SJCRH30 (cell line): ENCODE measurements at regions not wholly inside any gene's neighbourhood (a gene's known extent, or its start where the extent isn't known, plus 50 kb on each side); places are given as distances from the start of the nearest gene placed in this dataset.

Experiments used
- DNase-seq, 2 experiments: peaks; one replicate each; pipeline ENCODE4 v3.0.0-alpha.2; 2015 to 2020
- H3K27ac ChIP-seq: fragments of 250-450 bp; sonication (Bioruptor Pico); 2 replicates; pipeline ENCODE4 v1.5.1; 2020; ENCODE audit warnings: mild to moderate bottlenecking, moderate library complexity
- H3K27me3 ChIP-seq: fragments of 250-450 bp; sonication (Bioruptor Pico); 2 replicates; pipeline ENCODE4 v1.5.1; 2020; ENCODE audit warnings: mild to moderate bottlenecking, moderate library complexity
- H3K36me3 ChIP-seq: fragments of 250-450 bp; sonication (Bioruptor Pico); 2 replicates; pipeline ENCODE4 v1.5.1; 2020; ENCODE audit warnings: mild to moderate bottlenecking, moderate library complexity
- H3K4me1 ChIP-seq: fragments of 250-450 bp; sonication (Bioruptor Pico); 2 replicates; pipeline ENCODE4 v1.5.1; 2020; ENCODE audit warnings: mild to moderate bottlenecking, moderate library complexity
- H3K4me3 ChIP-seq: fragments of 250-450 bp; sonication (Bioruptor Pico); 2 replicates; pipeline ENCODE4 v1.5.1; 2020; ENCODE audit warnings: mild to moderate bottlenecking, moderate library complexity
- H3K9me3 ChIP-seq: fragments of 250-450 bp; sonication (Bioruptor Pico); replicated peaks from 2 replicates; pipeline ENCODE4 v1.5.1; 2020; ENCODE audit warnings: mild to moderate bottlenecking, moderate library complexity

DNA sequence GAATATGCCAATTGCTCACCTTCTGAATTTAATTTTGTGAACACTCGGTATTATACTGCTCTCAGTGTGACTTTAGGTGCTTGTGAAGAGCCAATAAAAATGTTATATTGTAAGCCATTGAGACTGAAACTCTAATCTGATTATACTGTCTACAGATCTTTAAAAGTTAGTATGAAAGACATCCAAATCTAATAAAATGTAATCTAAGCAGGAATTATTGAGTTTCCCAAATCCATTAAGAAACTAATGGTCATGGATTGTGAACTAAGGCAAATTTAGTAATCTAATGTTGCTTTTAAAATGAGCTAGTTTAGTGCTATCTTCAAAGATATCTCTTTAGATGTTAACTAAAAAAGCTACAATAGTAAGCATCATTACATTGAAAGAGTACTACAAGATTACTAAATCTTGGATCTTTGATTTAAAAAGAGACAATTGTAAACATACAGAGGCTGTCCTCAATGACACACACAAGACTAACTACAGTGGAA lies 1132.4 kb upstream of the B3GALT2 start:
- Histone ChIP-seq H3K27me3 (no peaks in the 10 kb centered on the region), H3K4me3 (no peak overlapping the region), H3K4me1 (no peaks in the 10 kb centered on the region), H3K9me3 (no peaks in the 10 kb centered on the region), H3K27ac (no peak overlapping the region), H3K36me3 (no peaks in the 10 kb centered on the region)
- DNase-seq = no peak

DNA sequence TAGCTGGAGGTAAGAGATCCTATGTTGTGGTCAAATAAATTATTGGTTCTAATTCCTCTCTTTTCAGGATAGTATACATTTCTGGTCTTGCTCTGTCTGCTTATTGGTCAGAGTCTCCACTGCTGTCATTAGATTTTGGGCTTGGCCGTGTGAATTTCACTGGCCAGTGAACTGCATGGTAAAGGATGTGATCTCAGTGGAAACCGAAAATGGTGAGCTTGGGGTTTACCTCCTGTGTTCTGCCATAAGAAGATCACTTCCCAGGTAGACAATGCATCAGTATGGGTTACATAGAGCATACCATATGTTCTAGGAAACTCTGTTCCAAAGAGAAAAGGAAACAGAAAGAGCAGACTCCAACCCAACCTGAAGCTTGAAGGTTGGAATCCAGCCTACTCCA lies 1123.3 kb upstream of the B3GALT2 start:
- no peak overlapping the region for H3K4me3 ChIP-seq
- H3K27me3 ChIP-seq = no peaks in the 10 kb centered on the region
- H3K36me3 ChIP-seq = no peaks in the 10 kb centered on the region
- DNase-seq = no peak
- no peaks in the 10 kb centered on the region for H3K9me3 ChIP-seq
- no peaks in the 10 kb centered on the region for H3K4me1 ChIP-seq
- H3K27ac ChIP-seq = no peak overlapping the region

DNA sequence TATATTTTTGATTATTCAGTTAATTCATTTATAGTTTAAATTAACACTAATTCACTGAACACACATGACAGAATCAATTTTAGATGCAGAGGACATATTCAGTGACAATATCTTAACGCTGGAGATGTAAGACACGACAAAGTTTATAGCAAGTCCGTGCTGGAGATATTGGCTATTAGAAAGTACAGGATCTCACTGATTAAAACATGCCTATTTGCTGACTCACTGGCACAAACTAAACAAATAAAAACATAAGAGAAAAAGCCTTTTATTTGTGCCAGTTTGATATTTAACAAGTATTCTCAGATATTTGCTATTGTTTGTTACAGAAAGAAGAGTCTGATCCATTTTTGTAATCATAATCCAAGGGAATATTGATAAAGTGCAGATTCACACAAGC lies 1122.9 kb upstream of the B3GALT2 start:
- H3K4me3 ChIP-seq = no peak overlapping the region
- DNase-seq = no peak

DNA sequence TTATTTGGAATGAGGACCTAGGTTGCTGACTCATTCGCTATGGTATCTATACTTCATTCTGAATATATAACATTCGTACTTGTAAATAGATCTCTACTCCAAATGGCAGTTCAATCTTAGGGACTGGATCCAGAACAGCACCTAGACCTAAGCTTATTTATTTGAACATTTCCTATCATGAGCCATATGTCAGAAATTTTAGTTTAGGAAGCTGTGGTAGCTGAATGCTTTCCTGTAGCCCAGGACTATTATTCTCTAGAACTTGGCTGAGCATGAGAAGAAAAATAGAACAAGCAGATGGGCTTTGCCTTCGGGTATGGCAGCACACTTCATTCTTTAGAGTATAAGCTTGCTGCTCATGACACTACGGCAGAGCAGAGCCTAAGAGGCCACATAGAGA lies 1114.4 kb upstream of the B3GALT2 start:
- no peaks in the 10 kb centered on the region for H3K36me3 ChIP-seq
- H3K27me3 ChIP-seq = no peaks in the 10 kb centered on the region

More for the DNA sequence above, 1122.9 kb upstream of the B3GALT2 start:
- Histone ChIP-seq H3K4me1 (no peaks in the 10 kb centered on the region), H3K27me3 (no peaks in the 10 kb centered on the region), H3K36me3 (no peaks in the 10 kb centered on the region), H3K27ac (no peak overlapping the region), H3K9me3 (no peaks in the 10 kb centered on the region)

DNA sequence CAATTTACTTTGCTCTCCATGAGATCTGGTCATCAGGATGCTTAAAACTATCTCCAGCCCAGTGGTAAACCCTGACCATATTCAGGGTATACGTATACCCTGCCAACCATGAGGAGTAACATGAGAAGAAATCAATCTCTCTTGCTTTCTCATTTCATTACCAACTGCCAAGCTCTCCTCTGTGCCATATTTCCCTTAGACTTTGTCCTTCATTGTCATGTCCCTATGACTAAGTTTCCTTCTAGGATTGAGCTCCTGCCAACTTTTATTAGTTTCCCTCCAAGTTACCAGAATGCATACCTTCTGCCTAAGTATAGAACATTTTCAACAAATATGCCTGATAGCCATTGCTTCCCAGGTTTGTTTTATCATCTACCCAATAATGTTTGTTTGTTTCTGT lies 1113.9 kb upstream of the B3GALT2 start:
- Histone ChIP-seq H3K4me1 (no peaks in the 10 kb centered on the region), H3K36me3 (no peaks in the 10 kb centered on the region), H3K4me3 (no peak overlapping the region), H3K27me3 (no peaks in the 10 kb centered on the region), H3K9me3 (no peaks in the 10 kb centered on the region), H3K27ac (no peak overlapping the region)
- DNase-seq = no peak

More for the DNA sequence above, 1114.4 kb upstream of the B3GALT2 start:
- Histone ChIP-seq H3K27ac (no peak overlapping the region), H3K4me3 (no peak overlapping the region), H3K4me1 (no peaks in the 10 kb centered on the region), H3K9me3 (no peaks in the 10 kb centered on the region)
- no peak for DNase-seq

DNA sequence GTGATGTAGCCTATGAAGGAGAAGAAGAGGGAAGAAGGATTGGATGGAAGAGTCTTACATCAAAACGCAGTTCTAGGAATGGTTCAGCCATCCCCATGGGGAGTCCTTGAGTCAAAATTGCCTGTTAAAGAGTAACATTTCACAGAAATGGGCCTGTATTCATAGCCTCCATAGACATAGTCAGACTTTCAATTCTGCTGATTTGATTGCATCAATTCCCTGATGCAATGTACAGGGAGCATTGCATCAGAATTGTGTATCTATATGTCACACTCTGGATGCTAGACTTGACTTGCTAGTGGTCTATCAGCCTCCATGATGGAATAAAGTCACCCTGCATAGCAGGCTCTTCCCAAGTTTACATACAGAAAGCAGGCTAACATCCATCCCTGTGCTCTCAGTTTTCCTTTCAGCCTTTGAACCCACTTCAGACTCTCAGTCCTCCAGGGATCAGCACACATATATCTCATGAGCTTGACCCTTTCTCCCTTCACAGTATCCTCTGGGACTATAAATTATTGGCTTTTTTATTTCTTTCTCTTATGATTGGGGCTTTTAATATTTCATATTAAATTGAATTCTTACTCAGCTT lies 1111.7 kb upstream of the B3GALT2 start:
- H3K27ac ChIP-seq = no peak overlapping the region
- no peak for DNase-seq

DNA sequence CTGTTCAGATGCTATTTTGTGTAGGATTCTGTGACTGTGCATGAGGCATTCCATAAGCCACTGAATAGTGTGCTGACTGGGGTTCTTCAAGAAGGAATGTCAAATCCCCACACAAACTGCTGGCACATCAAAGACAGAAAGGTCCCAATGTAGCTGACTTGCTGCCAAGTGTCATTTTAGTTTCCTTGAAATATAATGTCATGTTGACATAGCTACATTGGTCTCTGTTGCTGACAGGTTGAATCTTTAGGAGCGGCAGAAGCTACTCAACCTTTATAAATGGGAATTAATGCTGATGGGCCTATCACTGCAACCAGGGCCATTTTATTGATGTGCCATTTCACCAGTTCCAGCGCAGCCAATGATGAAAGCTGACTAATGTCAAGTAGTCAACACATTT lies 1110.7 kb upstream of the B3GALT2 start:
- no peak for DNase-seq
- Histone ChIP-seq H3K36me3 (no peaks in the 10 kb centered on the region), H3K4me1 (no peaks in the 10 kb centered on the region), H3K27me3 (no peaks in the 10 kb centered on the region), H3K9me3 (no peaks in the 10 kb centered on the region), H3K27ac (no peak overlapping the region), H3K4me3 (no peak overlapping the region)

More for the DNA sequence above, 1111.7 kb upstream of the B3GALT2 start:
- no peaks in the 10 kb centered on the region for H3K4me1 ChIP-seq
- H3K27me3 ChIP-seq = no peaks in the 10 kb centered on the region
- no peak overlapping the region for H3K4me3 ChIP-seq
- no peaks in the 10 kb centered on the region for H3K36me3 ChIP-seq
- H3K9me3 ChIP-seq = no peaks in the 10 kb centered on the region

DNA sequence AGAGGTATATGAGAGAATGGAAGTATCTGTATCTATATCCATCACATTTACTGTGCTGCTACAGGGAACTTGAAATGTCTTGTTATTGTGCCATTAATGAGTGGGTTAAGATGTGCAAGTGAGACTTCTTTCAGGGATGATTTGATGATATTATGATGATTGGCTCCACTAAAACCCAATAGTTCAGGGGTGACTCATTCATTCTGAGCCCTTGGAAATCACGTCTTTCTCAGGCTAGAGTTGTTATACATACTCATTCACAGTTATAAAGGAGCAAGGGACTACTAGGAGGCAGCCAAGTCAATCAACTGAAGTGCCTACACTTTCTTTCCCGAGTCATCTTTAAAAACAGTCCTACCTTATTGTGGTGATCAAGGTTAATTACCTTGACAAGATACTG lies 1109.8 kb upstream of the B3GALT2 start:
- Histone ChIP-seq H3K27ac (no peak overlapping the region), H3K4me3 (no peak overlapping the region), H3K36me3 (no peaks in the 10 kb centered on the region), H3K4me1 (no peaks in the 10 kb centered on the region), H3K9me3 (no peaks in the 10 kb centered on the region), H3K27me3 (no peaks in the 10 kb centered on the region)
- no peak for DNase-seq

DNA sequence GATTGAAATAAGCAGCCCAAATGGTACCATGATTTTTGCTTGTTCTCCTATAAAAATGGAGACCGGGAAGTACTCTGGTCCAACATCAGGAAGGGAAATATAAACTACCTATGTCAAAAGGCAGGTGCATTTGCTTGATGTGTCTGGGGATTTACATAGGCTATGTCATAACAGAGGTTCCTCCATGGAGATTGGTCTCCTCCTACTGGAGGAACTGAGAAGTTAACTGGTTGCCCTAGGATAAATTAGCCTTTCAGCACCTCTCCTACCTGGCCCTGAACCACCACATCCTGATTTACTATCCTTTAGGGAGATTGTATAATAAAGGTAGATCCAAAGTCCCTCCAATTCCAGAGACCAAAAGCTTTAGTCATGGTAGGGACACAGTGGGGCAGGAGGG lies 1109.3 kb upstream of the B3GALT2 start:
- Histone ChIP-seq H3K4me3 (no peak overlapping the region), H3K27me3 (no peaks in the 10 kb centered on the region)
- DNase-seq = peak in 1 of 2 experiments; percentile 20

DNA sequence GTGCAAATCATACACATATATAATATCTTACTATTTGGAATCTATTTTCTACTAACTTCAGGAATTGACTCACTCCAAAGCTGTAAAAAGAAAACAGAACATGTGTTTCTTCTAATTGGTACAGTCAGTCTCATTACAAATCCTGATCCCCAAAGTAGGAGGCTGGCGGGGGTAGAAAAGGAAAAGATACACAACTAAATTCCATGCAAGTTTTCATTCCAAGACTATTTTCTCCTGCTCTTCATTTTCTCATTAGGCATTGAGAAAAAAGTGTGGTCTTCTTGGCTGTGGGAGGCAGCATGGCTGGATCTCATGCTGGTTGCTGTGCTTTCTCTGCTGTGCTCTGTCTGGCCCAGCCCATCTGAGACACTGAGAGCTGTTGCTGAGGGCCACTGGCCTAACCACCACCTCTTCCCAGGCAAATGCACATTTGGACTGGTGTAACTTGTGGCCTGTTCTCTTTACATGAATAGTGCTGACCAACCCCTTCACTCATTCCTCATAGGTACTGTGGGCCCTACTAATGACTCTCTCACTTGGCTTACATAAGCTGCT lies 1107.5 kb upstream of the B3GALT2 start:
- Histone ChIP-seq H3K27ac (no peak overlapping the region), H3K27me3 (no peaks in the 10 kb centered on the region), H3K4me1 (no peaks in the 10 kb centered on the region), H3K4me3 (no peak overlapping the region), H3K9me3 (no peaks in the 10 kb centered on the region), H3K36me3 (no peaks in the 10 kb centered on the region)
- no peak for DNase-seq

More for the DNA sequence above, 1109.3 kb upstream of the B3GALT2 start:
- Histone ChIP-seq H3K4me1 (no peaks in the 10 kb centered on the region), H3K9me3 (no peaks in the 10 kb centered on the region), H3K27ac (no peak overlapping the region), H3K36me3 (no peaks in the 10 kb centered on the region)

DNA sequence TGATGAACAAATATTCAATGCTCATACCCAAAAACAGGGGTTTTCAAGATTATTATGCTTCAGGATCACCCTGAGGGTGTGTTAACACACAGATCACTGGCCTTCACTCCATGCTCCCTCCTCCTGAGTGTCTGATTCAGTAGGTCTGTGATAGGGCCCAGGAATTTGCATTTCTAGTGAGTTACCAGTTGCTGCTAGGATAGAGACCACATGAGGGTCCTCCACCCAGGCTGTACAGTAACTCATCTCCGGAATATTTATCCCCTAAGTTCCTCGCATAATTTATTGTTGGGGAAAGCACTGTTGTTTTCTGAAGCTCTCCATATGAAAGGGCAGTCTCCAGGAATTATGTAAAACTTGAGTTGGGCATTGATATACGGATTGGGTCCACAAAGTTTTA lies 1106.6 kb upstream of the B3GALT2 start:
- Histone ChIP-seq H3K9me3 (no peaks in the 10 kb centered on the region), H3K4me3 (no peak overlapping the region), H3K27me3 (no peaks in the 10 kb centered on the region), H3K27ac (no peak overlapping the region), H3K4me1 (no peaks in the 10 kb centered on the region), H3K36me3 (no peaks in the 10 kb centered on the region)
- no peak for DNase-seq

DNA sequence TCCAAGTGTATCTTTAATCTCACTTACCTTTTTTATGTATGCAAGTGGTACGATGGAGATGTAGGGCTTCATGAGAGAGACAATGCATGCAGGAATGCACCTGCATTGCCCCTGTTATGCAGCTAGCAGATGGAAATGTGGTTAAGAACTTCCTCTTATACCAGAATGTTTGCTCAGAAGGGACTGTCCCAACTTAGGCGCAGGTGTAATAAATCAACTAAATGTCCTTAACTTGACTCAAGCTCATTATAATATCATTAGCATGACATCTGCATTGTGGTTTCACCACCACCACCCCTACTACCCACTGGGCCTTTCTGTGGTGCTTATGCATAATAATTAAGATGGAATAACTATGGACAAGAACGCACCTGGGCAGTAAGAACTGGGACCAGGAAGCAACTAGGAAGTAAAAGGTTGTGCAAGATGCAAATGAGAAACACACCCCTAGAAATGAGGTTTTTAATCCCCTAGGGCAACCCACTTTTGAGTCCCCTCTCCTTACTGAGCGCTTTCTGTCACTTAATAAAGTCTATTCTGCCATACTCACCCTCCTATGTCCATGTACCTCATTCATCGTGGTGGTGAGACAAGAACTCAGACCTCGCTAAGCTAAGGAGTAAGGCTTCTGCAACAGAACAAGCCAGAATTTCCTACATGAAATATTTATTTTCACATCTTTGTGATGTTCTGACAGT lies 1103.3 kb upstream of the B3GALT2 start:
- no peaks in the 10 kb centered on the region for H3K36me3 ChIP-seq
- no peaks in the 10 kb centered on the region for H3K4me1 ChIP-seq
- no peaks in the 10 kb centered on the region for H3K9me3 ChIP-seq
- H3K4me3 ChIP-seq = no peak overlapping the region
- H3K27ac ChIP-seq = no peak overlapping the region
- DNase-seq = no peak
- H3K27me3 ChIP-seq = no peaks in the 10 kb centered on the region

DNA sequence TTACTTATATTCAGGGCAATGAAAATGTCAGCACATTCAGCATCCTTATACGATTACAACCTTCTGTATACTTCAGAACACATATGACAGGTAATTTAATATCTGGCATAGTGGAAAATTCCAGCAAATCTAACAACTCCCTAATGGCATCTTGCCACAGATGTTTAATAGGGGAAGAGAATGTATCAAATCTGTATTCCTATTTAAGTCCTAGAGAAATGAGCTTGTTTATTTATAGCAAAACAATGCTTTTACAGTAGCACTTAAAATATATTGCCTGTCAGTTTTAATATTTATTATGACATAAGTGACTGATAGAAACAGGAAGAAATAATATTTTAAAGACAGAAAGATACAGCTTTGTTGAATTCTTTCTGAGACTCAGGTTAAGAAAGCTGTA lies 1101.8 kb upstream of the B3GALT2 start:
- Histone ChIP-seq H3K9me3 (no peaks in the 10 kb centered on the region), H3K36me3 (no peaks in the 10 kb centered on the region), H3K4me3 (no peak overlapping the region), H3K27me3 (no peaks in the 10 kb centered on the region), H3K27ac (no peak overlapping the region), H3K4me1 (no peaks in the 10 kb centered on the region)
- DNase-seq = no peak

DNA sequence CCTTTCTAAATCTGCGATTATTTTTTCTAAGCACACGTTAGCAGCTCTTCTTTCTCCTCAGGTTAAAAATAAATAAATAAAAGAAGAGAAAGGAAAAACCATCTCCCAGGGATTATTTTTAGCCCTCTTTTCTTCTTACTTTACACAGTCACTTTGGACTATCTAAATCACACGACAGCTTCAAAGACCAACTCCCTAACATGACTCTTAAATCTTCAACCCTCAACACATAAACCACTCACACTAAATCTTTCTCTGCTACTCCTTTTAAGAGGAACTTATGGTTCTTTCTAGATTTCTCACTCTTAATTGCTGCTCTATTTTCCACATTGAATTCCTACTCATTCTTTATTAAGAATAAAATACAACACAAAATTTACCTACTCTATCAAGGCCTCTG lies 1095.0 kb upstream of the B3GALT2 start:
- H3K27ac ChIP-seq = no peak overlapping the region

DNA sequence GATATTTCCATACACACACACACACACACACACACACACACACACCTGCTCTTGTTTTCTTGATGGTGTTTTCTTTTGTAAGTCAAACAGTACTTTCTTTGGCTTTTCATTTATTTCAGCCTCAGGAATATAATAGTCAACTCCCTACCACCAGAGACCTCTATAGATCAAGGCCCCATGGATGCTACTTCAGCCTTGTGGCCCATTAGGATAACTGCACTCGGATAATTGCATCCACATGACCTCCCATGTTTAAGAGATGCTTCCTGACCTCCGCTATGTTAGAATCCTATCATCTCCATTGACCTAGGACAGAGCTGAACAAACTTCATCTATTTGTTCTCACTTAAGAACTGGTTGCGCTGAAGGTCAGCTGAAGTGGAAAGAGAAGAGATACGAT lies 1094.0 kb upstream of the B3GALT2 start:
- Histone ChIP-seq H3K27ac (no peak overlapping the region), H3K4me1 (no peaks in the 10 kb centered on the region), H3K9me3 (no peaks in the 10 kb centered on the region), H3K27me3 (no peaks in the 10 kb centered on the region), H3K36me3 (no peaks in the 10 kb centered on the region), H3K4me3 (no peak overlapping the region)
- DNase-seq = no peak

More for the DNA sequence above, 1095.0 kb upstream of the B3GALT2 start:
- Histone ChIP-seq H3K9me3 (no peaks in the 10 kb centered on the region), H3K36me3 (no peaks in the 10 kb centered on the region), H3K27me3 (no peaks in the 10 kb centered on the region), H3K4me1 (no peaks in the 10 kb centered on the region), H3K4me3 (no peak overlapping the region)
- no peak for DNase-seq
